Colonic mucosa (tissue), 4 donors: ENCODE measurements at regions not wholly inside any gene's neighbourhood (a gene's known extent, or its start where the extent isn't known, plus 50 kb on each side); places are given as distances from the start of the nearest gene placed in this dataset.
"Not testable (repeated sequence)": the region's sequence is repeated elsewhere in the genome, so short reads cannot be mapped to it uniquely, and the experiment has no call there.

Source experiments
- DNase-seq: peaks from one replicate; pipeline ENCODE4 v3.0.0-alpha.2; 2020
- H3K27ac ChIP-seq: fragments of 200-600 bp; one replicate; pipeline ENCODE4 v1.8.0; 2021
- H3K27me3 ChIP-seq: fragments of 200-600 bp; one replicate; pipeline ENCODE4 v1.8.0; 2021
- H3K36me3 ChIP-seq: fragments of 200-600 bp; one replicate; pipeline ENCODE4 v1.8.0; 2021
- H3K4me1 ChIP-seq: fragments of 200-600 bp; one replicate; pipeline ENCODE4 v1.8.0; 2021; ENCODE audit warnings: mild to moderate bottlenecking
- H3K4me3 ChIP-seq: fragments of 200-600 bp; one replicate; pipeline ENCODE4 v1.8.0; 2021
- H3K9ac ChIP-seq, 2 donors: one replicate each; pipeline ENCODE4 v1.7.0; 2013; ENCODE audit warnings: control low read depth in 2 of 2, low read depth in 2 of 2, low read length in 2 of 2
- H3K9me3 ChIP-seq: fragments of 200-600 bp; one replicate; pipeline ENCODE4 v1.8.0; 2021
- CTCF ChIP-seq: fragments of 200-600 bp; IDR thresholded peaks from one replicate; pipeline ENCODE4 v1.8.0; 2022; ENCODE audit warnings: antibody characterized with exemption, mild to moderate bottlenecking
- intact Hi-C: fragments of 100-400 bp; cut with DNase I; formaldehyde crosslinking; loops from one replicate; pipeline ENCODE4 v1.14.1; 2022
- donor health status: healthy.
- donor health status: DM: no; HTN: no; CAD: no.
- donor health status: DM: no; HTN: no; CAD: no.

GRCh38 chr5:1720396-1721110 is 79.1 kb downstream of the MRPL36 start:
- intact Hi-C loops = no loop called here
- H3K27ac ChIP-seq = no peak overlapping the region
- peak; percentile 9 for DNase-seq
- H3K36me3 ChIP-seq = no peaks in the 10 kb centered on the region
- H3K4me3 ChIP-seq = no peak overlapping the region
- peaks cover 3% of the 10 kb centered on the region for H3K9me3 ChIP-seq
- no peaks in the 10 kb centered on the region for H3K27me3 ChIP-seq
- no peaks in the 10 kb centered on the region for H3K4me1 ChIP-seq
- TF ChIP-seq CTCF = no peak
- no peak overlapping the region for H3K9ac ChIP-seq

DNA sequence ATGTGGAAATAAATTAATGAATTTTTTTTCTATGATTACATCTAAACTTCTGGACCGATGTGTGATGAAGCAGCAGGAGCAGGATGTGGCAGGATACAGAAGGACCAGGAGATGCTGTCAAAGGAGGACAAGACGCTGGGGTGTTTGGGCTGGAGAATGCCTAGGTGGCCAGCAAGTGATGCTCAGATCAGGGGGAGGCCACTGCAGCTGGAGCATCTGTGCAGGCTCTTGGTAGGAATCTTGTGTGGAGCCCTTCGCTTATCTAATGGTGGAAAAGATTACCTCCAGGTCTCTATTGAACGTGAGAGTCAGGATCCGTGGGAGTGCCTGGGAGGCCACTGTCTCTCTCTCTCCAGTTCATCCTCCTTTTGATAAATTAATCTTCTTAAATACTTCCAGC is 79.8 kb downstream of the MRPL36 start:
- H3K4me3 ChIP-seq = no peak overlapping the region
- intact Hi-C loops = no loop called here
- peaks cover 3% of the 10 kb centered on the region for H3K9me3 ChIP-seq
- no peaks in the 10 kb centered on the region for H3K27me3 ChIP-seq
- no peak overlapping the region for H3K27ac ChIP-seq
- no peak overlapping the region for H3K9ac ChIP-seq
- no peak for DNase-seq
- no peaks in the 10 kb centered on the region for H3K36me3 ChIP-seq
- H3K4me1 ChIP-seq = no peaks in the 10 kb centered on the region
- no peak for TF ChIP-seq CTCF

DNA sequence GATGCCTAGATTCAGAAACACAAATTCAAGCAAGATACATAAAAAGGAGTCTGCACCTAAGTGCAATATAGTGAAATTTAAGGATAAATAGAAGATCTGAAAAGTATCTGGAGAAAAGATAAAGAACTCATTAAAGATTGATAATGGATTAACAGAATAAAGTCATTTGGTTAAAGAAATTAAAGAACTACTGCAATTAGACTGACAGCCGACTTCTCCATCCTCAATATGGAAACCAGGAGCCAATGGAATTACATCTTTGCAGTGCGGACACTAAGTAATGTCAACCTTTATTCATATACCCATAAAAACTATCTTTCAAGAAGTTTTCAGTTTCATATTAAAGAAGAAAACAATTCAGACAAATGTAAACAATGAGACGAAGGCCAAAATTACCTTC is 81.0 kb downstream of the MRPL36 start:
- no peaks in the 10 kb centered on the region for H3K36me3 ChIP-seq
- intact Hi-C loops = no loop called here
- no peak for DNase-seq
- H3K4me1 ChIP-seq = no peaks in the 10 kb centered on the region
- no peak overlapping the region for H3K9ac ChIP-seq
- TF ChIP-seq CTCF = no peak
- peaks cover 3% of the 10 kb centered on the region for H3K9me3 ChIP-seq
- no peak overlapping the region for H3K27ac ChIP-seq
- no peak overlapping the region for H3K4me3 ChIP-seq
- no peaks in the 10 kb centered on the region for H3K27me3 ChIP-seq

DNA sequence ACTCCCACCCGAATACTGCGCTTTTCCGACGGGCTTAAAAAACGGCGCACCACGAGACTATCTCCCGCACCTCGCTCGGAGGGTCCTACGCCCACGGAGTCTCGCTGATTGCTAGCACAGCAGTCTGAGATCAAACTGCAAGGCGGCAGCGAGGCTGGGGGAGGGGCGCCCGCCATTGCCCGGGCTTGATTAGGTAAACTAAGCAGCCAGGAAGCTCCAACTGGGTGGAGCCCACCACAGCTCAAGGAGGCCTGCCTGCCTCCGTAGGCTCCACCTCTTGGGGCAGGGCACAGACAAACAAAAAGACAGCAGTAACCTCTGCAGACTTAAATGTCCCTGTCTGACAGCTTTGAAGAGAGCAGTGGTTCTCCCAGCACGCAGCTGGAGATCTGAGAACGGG is 89.5 kb downstream of the MRPL36 start:
- H3K36me3 ChIP-seq, H3K9ac ChIP-seq, DNase-seq, H3K27me3 ChIP-seq, H3K4me1 ChIP-seq, H3K4me3 ChIP-seq, H3K9me3 ChIP-seq, intact Hi-C loops, H3K27ac ChIP-seq: not testable (repeated sequence)

DNA sequence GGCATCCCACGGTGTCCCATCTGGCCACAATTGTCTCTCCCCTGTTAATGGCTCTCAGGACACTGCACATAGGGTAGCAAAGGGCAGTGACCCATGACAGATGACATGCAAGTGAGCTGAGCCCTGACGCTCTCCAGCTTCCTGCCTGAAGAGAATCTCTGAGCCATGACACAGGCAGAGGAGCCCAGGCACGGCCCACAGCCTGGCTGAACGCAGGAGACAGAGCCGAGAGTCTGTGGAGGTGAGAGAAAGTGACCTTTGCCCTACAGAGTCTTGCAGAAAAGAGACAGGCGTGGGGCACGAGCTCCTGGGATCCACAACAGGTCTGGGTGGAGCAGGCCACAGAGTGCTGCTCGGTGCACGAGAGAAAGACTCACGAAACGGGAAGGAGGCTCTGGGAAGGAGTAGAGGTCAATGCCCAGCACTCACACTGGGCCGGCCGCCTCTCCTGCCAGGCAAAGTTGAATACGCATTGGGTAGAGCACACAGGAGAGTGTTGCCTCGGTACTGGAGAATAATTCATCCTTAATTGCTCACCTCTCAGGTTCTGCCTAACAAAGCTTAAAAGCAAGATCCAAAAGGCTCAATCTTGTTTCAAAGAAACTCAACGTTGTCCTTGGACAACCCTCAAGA is 90.3 kb downstream of the MRPL36 start:
- H3K27me3 ChIP-seq = no peaks in the 10 kb centered on the region
- no peak overlapping the region for H3K27ac ChIP-seq
- H3K9me3 ChIP-seq = no peaks in the 10 kb centered on the region
- H3K4me3 ChIP-seq = no peak overlapping the region
- intact Hi-C loops = no loop called here
- no peaks in the 10 kb centered on the region for H3K4me1 ChIP-seq
- no peak overlapping the region for H3K9ac ChIP-seq
- H3K36me3 ChIP-seq = no peaks in the 10 kb centered on the region
- no peak for DNase-seq
- no peak for TF ChIP-seq CTCF

GRCh38 chr5:1708592-1709141 is 91.0 kb downstream of the MRPL36 start:
- H3K4me1 ChIP-seq = no peaks in the 10 kb centered on the region
- no peak for TF ChIP-seq CTCF
- no peaks in the 10 kb centered on the region for H3K9me3 ChIP-seq
- intact Hi-C loops = no loop called here
- H3K27me3 ChIP-seq = no peaks in the 10 kb centered on the region
- H3K27ac ChIP-seq = no peak overlapping the region
- no peak overlapping the region for H3K9ac ChIP-seq
- no peak overlapping the region for H3K4me3 ChIP-seq
- no peaks in the 10 kb centered on the region for H3K36me3 ChIP-seq
- DNase-seq = no peak
